ENCODE measurements at regions not wholly inside any gene's neighbourhood (a gene's known extent, or its start where the extent isn't known, plus 50 kb on each side); places are given as distances from the start of the nearest gene placed in this dataset.

DNA sequence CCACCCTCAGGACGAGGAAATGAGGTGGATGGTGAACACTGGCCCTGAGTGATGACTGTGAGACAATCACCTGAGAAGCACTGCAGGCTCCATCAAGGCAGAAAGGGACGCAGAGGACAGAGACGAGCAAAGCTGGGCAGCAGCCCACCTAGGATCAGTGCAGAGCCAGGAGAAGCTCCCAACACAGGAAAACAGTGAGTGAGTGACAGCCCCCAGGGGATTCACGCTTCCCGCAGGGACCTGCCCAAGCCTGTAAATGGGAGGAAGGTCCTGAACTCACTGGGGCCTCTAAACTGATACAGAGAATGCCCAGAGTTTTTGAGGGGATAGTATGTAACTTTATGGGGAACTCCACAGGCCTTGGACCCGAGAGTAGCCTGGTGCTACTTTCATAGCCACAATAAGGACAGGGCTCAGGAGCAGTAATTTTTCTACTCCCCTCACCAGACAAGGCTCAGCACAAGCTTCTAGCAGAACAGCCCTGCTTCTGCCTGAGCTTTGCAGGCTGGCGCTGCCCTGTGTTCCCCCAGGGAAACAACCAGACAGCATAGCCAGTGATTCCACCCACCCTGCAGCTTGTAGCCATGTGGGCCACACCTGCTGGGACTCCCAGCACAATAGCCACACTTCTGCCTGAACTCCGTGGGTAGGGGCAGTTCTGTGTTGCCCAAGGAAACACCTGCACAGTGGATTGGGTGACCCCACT lies 708.4 kb downstream of the POM121L12 start:
- Mint-ChIP-seq H3K27me3 (ENCODE audit: low read depth) (no peaks in the 10 kb centered on the region; the same call in 1 of the 2 replicates), H3K9me3 (peaks cover 11% of the 10 kb centered on the region), H3K36me3 (no peaks in the 10 kb centered on the region), H3K4me1 (peaks cover 5% of the 10 kb centered on the region; the same call in 1 of the 2 replicates), H3K27ac (no peak overlapping the region), H3K4me3 (no peak overlapping the region)
- ChIA-PET CTCF (no interaction called here), POLR2A (no interaction called here)
- DNase-seq (ENCODE audit: low spot score) (no peak), ATAC-seq (peak; percentile 32)
- no peak for TF ChIP-seq MYBL2 (CRISPR knock-in tag; IDR thresholded peaks at IDR 0.05)
- no peak for TF ChIP-seq FOXK1 (CRISPR knock-in tag; IDR thresholded peaks at IDR 0.05)
- TF ChIP-seq, protein P1, sequence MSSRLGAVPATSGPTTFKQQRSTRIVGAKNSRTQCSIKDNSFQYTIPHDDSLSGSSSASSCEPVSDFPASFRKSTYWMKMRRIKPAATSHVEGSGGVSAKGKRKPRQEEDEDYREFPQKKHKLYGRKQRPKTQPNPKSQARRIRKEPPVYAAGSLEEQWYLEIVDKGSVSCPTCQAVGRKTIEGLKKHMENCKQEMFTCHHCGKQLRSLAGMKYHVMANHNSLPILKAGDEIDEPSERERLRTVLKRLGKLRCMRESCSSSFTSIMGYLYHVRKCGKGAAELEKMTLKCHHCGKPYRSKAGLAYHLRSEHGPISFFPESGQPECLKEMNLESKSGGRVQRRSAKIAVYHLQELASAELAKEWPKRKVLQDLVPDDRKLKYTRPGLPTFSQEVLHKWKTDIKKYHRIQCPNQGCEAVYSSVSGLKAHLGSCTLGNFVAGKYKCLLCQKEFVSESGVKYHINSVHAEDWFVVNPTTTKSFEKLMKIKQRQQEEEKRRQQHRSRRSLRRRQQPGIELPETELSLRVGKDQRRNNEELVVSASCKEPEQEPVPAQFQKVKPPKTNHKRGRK (CRISPR knock-in tag; IDR thresholded peaks at IDR 0.05; ENCODE audit: borderline replicate concordance), result no peak
- no peak for TF ChIP-seq RORB (CRISPR knock-in tag; IDR thresholded peaks at IDR 0.05)
- no peak for TF ChIP-seq TEAD4 (CRISPR knock-in tag; IDR thresholded peaks at IDR 0.05)
- no peak for TF ChIP-seq ZNF138 (CRISPR knock-in tag; conservative IDR thresholded peaks at IDR 0.05)
- TF ChIP-seq, protein P2, sequence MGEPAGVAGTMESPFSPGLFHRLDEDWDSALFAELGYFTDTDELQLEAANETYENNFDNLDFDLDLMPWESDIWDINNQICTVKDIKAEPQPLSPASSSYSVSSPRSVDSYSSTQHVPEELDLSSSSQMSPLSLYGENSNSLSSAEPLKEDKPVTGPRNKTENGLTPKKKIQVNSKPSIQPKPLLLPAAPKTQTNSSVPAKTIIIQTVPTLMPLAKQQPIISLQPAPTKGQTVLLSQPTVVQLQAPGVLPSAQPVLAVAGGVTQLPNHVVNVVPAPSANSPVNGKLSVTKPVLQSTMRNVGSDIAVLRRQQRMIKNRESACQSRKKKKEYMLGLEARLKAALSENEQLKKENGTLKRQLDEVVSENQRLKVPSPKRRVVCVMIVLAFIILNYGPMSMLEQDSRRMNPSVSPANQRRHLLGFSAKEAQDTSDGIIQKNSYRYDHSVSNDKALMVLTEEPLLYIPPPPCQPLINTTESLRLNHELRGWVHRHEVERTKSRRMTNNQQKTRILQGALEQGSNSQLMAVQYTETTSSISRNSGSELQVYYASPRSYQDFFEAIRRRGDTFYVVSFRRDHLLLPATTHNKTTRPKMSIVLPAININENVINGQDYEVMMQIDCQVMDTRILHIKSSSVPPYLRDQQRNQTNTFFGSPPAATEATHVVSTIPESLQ (CRISPR knock-in tag; IDR thresholded peaks at IDR 0.05), result no peak
- TF ChIP-seq ZBTB21 (CRISPR knock-in tag; IDR thresholded peaks at IDR 0.05; ENCODE audit: borderline replicate concordance), result no peak
- no peak for TF ChIP-seq ZNF219 (CRISPR knock-in tag; IDR thresholded peaks at IDR 0.05; ENCODE audit: borderline replicate concordance)
- TF ChIP-seq, protein P3, sequence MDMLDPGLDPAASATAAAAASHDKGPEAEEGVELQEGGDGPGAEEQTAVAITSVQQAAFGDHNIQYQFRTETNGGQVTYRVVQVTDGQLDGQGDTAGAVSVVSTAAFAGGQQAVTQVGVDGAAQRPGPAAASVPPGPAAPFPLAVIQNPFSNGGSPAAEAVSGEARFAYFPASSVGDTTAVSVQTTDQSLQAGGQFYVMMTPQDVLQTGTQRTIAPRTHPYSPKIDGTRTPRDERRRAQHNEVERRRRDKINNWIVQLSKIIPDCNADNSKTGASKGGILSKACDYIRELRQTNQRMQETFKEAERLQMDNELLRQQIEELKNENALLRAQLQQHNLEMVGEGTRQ (CRISPR knock-in tag; IDR thresholded peaks at IDR 0.05), result no peak
- TF ChIP-seq, protein P4, sequence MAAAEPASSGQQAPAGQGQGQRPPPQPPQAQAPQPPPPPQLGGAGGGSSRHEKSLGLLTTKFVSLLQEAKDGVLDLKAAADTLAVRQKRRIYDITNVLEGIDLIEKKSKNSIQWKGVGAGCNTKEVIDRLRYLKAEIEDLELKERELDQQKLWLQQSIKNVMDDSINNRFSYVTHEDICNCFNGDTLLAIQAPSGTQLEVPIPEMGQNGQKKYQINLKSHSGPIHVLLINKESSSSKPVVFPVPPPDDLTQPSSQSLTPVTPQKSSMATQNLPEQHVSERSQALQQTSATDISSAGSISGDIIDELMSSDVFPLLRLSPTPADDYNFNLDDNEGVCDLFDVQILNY (CRISPR knock-in tag; IDR thresholded peaks at IDR 0.05), result no peak
- TF ChIP-seq CREB1 (CRISPR knock-in tag; IDR thresholded peaks at IDR 0.05), result no peak
- no peak for TF ChIP-seq MXD4 (CRISPR knock-in tag; IDR thresholded peaks at IDR 0.05; ENCODE audit: borderline replicate concordance)
- TF ChIP-seq ZNF423 (CRISPR knock-in tag; IDR thresholded peaks at IDR 0.05), result no peak
- TF ChIP-seq, protein P5, sequence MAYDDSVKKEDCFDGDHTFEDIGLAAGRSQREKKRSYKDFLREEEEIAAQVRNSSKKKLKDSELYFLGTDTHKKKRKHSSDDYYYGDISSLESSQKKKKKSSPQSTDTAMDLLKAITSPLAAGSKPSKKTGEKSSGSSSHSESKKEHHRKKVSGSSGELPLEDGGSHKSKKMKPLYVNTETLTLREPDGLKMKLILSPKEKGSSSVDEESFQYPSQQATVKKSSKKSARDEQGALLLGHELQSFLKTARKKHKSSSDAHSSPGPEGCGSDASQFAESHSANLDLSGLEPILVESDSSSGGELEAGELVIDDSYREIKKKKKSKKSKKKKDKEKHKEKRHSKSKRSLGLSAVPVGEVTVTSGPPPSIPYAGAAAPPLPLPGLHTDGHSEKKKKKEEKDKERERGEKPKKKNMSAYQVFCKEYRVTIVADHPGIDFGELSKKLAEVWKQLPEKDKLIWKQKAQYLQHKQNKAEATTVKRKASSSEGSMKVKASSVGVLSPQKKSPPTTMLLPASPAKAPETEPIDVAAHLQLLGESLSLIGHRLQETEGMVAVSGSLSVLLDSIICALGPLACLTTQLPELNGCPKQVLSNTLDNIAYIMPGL (CRISPR knock-in tag; IDR thresholded peaks at IDR 0.05), result no peak
- no peak for TF ChIP-seq NR3C1 (CRISPR knock-in tag; conservative IDR thresholded peaks at IDR 0.05; ENCODE audit: low read depth)
- TF ChIP-seq, protein P6, sequence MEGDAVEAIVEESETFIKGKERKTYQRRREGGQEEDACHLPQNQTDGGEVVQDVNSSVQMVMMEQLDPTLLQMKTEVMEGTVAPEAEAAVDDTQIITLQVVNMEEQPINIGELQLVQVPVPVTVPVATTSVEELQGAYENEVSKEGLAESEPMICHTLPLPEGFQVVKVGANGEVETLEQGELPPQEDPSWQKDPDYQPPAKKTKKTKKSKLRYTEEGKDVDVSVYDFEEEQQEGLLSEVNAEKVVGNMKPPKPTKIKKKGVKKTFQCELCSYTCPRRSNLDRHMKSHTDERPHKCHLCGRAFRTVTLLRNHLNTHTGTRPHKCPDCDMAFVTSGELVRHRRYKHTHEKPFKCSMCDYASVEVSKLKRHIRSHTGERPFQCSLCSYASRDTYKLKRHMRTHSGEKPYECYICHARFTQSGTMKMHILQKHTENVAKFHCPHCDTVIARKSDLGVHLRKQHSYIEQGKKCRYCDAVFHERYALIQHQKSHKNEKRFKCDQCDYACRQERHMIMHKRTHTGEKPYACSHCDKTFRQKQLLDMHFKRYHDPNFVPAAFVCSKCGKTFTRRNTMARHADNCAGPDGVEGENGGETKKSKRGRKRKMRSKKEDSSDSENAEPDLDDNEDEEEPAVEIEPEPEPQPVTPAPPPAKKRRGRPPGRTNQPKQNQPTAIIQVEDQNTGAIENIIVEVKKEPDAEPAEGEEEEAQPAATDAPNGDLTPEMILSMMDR (IDR thresholded peaks at IDR 0.05), result no peak
- TF ChIP-seq, protein P7, sequence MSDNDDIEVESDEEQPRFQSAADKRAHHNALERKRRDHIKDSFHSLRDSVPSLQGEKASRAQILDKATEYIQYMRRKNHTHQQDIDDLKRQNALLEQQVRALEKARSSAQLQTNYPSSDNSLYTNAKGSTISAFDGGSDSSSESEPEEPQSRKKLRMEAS (CRISPR knock-in tag; IDR thresholded peaks at IDR 0.05), result no peak

All from WTC11 (cell line).